CD4-positive, alpha-beta T cell treated with Interleukin-1 beta for 1 hour (primary cell): ENCODE measurements at regions not wholly inside any gene's neighbourhood (a gene's known extent, or its start where the extent isn't known, plus 50 kb on each side); places are given as distances from the start of the nearest gene placed in this dataset.

Experiments used
- DNase-seq, 2 donors: peaks; one replicate each; pipeline ENCODE4 v3.0.0-alpha.2; 2020 to 2022

GRCh38 chr5:125106271-125106670 lies 359.8 kb upstream of the ZNF608 start:
- DNase-seq = no peak

GRCh38 chr5:125106881-125107280 lies 360.4 kb upstream of the ZNF608 start:
- DNase-seq = no peak

- DNase-seq = no peak
Measured at GRCh38 chr5:125109293-125109692, 362.9 kb upstream of the ZNF608 start.

GRCh38 chr5:125109816-125110215 lies 363.4 kb upstream of the ZNF608 start:
- no peak for DNase-seq

- no peak for DNase-seq
Measured at GRCh38 chr5:125112196-125112595, 365.8 kb upstream of the ZNF608 start.

GRCh38 chr5:125113328-125113727 lies 366.9 kb upstream of the ZNF608 start:
- DNase-seq = no peak

- no peak for DNase-seq
Measured at GRCh38 chr5:125115195-125115525, 368.7 kb upstream of the ZNF608 start.

GRCh38 chr5:125117566-125117965 lies 371.1 kb upstream of the ZNF608 start:
- no peak for DNase-seq

- no peak for DNase-seq
Measured at GRCh38 chr5:125120012-125120411, 373.6 kb upstream of the ZNF608 start.

- no peak for DNase-seq
Measured at GRCh38 chr5:125125031-125125823, 378.8 kb upstream of the ZNF608 start.

- DNase-seq = no peak
Measured at GRCh38 chr5:125126050-125126449, 379.6 kb upstream of the ZNF608 start.

- DNase-seq = no peak
Measured at GRCh38 chr5:125129151-125129806, 382.8 kb upstream of the ZNF608 start.

- DNase-seq = no peak
Measured at GRCh38 chr5:125130591-125130990, 384.2 kb upstream of the ZNF608 start.

GRCh38 chr5:125134216-125135081 lies 388.0 kb upstream of the ZNF608 start:
- DNase-seq = no peak

GRCh38 chr5:125137535-125137934 lies 391.1 kb upstream of the ZNF608 start:
- no peak for DNase-seq

- DNase-seq = no peak
Measured at GRCh38 chr5:125138266-125138665, 391.8 kb upstream of the ZNF608 start.

- no peak for DNase-seq
Measured at GRCh38 chr5:125139590-125139989, 393.2 kb upstream of the ZNF608 start.

- no peak for DNase-seq
Measured at GRCh38 chr5:125140220-125140619, 393.8 kb upstream of the ZNF608 start.

GRCh38 chr5:125140855-125141254 lies 394.4 kb upstream of the ZNF608 start:
- no peak for DNase-seq

- no peak for DNase-seq
Measured at GRCh38 chr5:125142458-125142857, 396.0 kb upstream of the ZNF608 start.

GRCh38 chr5:125143011-125143410 lies 396.6 kb upstream of the ZNF608 start:
- no peak for DNase-seq

GRCh38 chr5:125148076-125148475 lies 401.6 kb upstream of the ZNF608 start:
- no peak for DNase-seq

- no peak for DNase-seq
Measured at GRCh38 chr5:125148706-125149105, 402.3 kb upstream of the ZNF608 start.

GRCh38 chr5:125149110-125149509 lies 402.7 kb upstream of the ZNF608 start:
- DNase-seq = no peak
